ENCODE measurements at regions not wholly inside any gene's neighbourhood (a gene's known extent, or its start where the extent isn't known, plus 50 kb on each side); places are given as distances from the start of the nearest gene placed in this dataset.

DNA sequence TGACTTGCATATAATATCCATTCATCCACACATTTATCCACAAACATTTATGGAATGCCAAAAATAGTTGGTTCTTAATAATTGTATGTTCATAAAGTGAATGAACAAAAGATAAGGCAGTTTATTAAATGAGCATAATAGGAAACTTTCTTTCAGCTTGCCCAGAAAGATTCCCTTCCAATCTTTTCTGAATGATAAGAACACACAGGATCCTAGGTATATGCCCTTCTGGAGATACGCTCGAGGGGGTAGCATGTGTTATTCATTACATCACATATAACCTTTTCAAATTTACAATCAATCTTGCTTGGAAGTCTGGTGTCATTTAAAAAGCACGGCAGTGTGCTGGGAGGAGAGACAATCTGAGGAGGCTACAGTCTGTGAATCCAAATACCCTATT lies 80.4 kb upstream of the PDK4 start:
- no peak for DNase-seq
- Histone ChIP-seq H3K9ac (ENCODE audit: extremely low read depth, insufficient read length, low read length) (no peak overlapping the region), H3K56ac (ENCODE audit: insufficient read length, low read depth, low read length) (no peak overlapping the region), H3K27me3 (ENCODE audit: insufficient read depth, low read length) (no peaks in the 10 kb centered on the region), H2BK12ac (ENCODE audit: insufficient read length, low read depth, low read length) (no peak overlapping the region), H2BK15ac (ENCODE audit: low read depth, low read length) (no peak overlapping the region), H2AK5ac (ENCODE audit: insufficient read length, low read length) (no peak overlapping the region), H3K18ac (ENCODE audit: insufficient read length, low read depth, low read length) (no peak overlapping the region), H2BK20ac (ENCODE audit: low read depth, low read length, poor library complexity, severe bottlenecking) (no peak overlapping the region), H4K20me1 (ENCODE audit: control insufficient read depth, insufficient read depth, insufficient read length) (no peaks in the 10 kb centered on the region), H2AFZ (ENCODE audit: low read length) (no peak overlapping the region), H3K79me1 (ENCODE audit: insufficient read depth, low read depth, low read length, poor library complexity, severe bottlenecking) (no peaks in the 10 kb centered on the region), H3K23ac (ENCODE audit: insufficient read length, low read depth, low read length) (no peak overlapping the region), H4K91ac (ENCODE audit: insufficient read length, low read depth, low read length) (no peak overlapping the region), H3K14ac (ENCODE audit: insufficient read depth, low read length) (no peak overlapping the region), H2BK5ac (ENCODE audit: insufficient read length, low read length) (no peak overlapping the region), H3T11ph (ENCODE audit: low read length) (no peak overlapping the region), H3K4me1 (ENCODE audit: insufficient read depth, low read length) (no peaks in the 10 kb centered on the region), H3K4me2 (ENCODE audit: insufficient read depth, insufficient read length, low read length) (no peak overlapping the region), H3K4ac (ENCODE audit: low read depth, low read length) (no peak overlapping the region), H4K8ac (replicated peaks; ENCODE audit: insufficient read length, low read depth, low read length) (no peak overlapping the region), H3K27ac (ENCODE audit: insufficient read length, low read depth, low read length) (no peak overlapping the region), H3K23me2 (ENCODE audit: insufficient read length, low read depth, low read length, poor library complexity, severe bottlenecking) (no peaks in the 10 kb centered on the region), H4K5ac (ENCODE audit: insufficient read length, low read depth, low read length) (no peak overlapping the region), H3K79me2 (ENCODE audit: insufficient read depth, low read length) (no peaks in the 10 kb centered on the region), H2BK120ac (ENCODE audit: low read depth, low read length, poor library complexity, severe bottlenecking) (no peak overlapping the region), H3K9me3 (ENCODE audit: control insufficient read depth, low read depth, low read length) (no peaks in the 10 kb centered on the region)
- Mint-ChIP-seq H3K4me3 (no peak overlapping the region), H3K27ac (no peak overlapping the region), H3K36me3 (ENCODE audit: insufficient read depth in 1 of 3, low read depth in 3 of 3) (no peaks in the 10 kb centered on the region), H3K4me1 (no peaks in the 10 kb centered on the region), H3K27me3 (ENCODE audit: low read depth) (no peaks in the 10 kb centered on the region; the same call in 1 of the 2 replicates), H3K9me3 (no peaks in the 10 kb centered on the region)
- WGBS (ENCODE audit: extremely low coverage, insufficient read length, low lambda C conversion rate), result no CpG with 5 or more reads among the region's 3 CpGs
- TF ChIP-seq, protein P1, sequence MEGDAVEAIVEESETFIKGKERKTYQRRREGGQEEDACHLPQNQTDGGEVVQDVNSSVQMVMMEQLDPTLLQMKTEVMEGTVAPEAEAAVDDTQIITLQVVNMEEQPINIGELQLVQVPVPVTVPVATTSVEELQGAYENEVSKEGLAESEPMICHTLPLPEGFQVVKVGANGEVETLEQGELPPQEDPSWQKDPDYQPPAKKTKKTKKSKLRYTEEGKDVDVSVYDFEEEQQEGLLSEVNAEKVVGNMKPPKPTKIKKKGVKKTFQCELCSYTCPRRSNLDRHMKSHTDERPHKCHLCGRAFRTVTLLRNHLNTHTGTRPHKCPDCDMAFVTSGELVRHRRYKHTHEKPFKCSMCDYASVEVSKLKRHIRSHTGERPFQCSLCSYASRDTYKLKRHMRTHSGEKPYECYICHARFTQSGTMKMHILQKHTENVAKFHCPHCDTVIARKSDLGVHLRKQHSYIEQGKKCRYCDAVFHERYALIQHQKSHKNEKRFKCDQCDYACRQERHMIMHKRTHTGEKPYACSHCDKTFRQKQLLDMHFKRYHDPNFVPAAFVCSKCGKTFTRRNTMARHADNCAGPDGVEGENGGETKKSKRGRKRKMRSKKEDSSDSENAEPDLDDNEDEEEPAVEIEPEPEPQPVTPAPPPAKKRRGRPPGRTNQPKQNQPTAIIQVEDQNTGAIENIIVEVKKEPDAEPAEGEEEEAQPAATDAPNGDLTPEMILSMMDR (conservative IDR thresholded peaks at IDR 0.05), result no peak

All from H9 (cell line).